ENCODE measurements at regions not wholly inside any gene's neighbourhood (a gene's known extent, or its start where the extent isn't known, plus 50 kb on each side); places are given as distances from the start of the nearest gene placed in this dataset.
A peak's percentile ranks its signal among the peaks of the same experiment; 100 is the strongest.
"Not testable (repeated sequence)": the region's sequence is repeated elsewhere in the genome, so short reads cannot be mapped to it uniquely, and the experiment has no call there.

DNA sequence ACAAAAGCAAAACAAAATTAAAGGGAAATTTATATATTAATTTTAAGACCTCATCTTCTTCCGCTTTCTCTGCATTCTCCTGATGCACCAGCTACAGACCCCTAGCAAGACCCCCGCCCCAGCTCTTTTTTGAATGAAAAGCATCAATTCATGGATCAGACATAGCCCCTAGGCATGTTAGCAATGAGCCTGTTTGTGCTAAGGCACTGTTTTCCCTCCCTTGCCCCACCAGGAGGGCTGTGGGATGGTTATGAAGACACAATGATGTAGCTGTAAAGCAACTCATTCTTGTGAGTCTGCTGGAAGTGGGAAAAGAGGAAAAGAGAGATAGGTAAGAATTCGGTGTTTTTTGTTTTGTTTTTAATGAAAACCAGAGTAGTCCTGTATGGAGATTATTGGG, 88.5 kb upstream of the ZBTB18 start:
- ATAC-seq (ENCODE audit: low read depth): no peak
- H3K4me1 Mint-ChIP-seq: no peaks in the 10 kb centered on the region
- no peak overlapping the region for H3K4me3 Mint-ChIP-seq
- peaks cover 11% of the 10 kb centered on the region for H3K27me3 Mint-ChIP-seq
- no peaks in the 10 kb centered on the region for H3K36me3 Mint-ChIP-seq
- H3K27ac Mint-ChIP-seq: no peak overlapping the region
- H3K9me3 Mint-ChIP-seq: no peaks in the 10 kb centered on the region
- DNase-seq (ENCODE audit: low spot score in 2 of 2): no peak

DNA sequence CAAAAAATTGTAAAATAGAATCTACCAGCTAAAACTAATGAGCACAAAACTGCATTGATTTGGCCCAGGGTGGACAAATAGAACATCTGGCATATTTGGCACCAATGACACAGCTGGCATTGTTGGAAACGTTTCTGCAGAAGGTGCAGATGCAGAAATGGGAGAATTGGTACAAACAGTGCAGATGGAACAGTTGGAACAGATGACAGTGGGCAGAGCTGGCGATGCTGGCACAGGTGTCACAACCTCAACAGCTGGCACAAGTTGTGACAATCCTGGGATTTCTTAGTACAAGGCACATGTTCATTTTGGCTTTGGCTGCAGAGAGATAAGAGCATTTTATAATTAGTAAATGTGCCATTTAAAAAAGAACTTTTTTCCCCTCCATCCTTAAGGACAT, 91.1 kb upstream of the ZBTB18 start:
- Mint-ChIP-seq H3K4me1 (no peaks in the 10 kb centered on the region), H3K4me3 (no peak overlapping the region), H3K27me3 (peaks cover 13% of the 10 kb centered on the region), H3K36me3 (no peaks in the 10 kb centered on the region), H3K27ac (no peak overlapping the region), H3K9me3 (no peaks in the 10 kb centered on the region)
- DNase-seq (ENCODE audit: low spot score in 2 of 2) (no peak), ATAC-seq (ENCODE audit: low read depth) (no peak)

DNA sequence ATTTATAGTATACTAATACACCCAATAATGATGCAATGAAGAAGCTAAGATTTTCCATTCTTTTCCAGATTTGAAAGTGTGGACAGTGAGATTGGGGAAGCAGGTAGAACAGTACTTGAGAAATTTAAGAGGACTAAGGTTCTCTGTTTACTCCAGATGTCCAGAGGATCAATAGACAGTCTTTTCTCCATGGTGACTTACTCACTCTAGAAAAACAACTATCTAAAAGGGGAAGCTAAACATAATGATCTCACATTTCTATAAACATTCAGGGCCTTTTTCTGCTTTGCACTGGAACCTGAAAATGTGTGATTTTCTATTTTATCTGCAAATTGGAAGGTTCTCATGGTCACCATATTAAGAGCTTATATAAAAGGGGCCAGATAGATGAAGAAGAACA, 93.9 kb upstream of the ZBTB18 start:
- no peak overlapping the region for H3K27ac Mint-ChIP-seq
- H3K9me3 Mint-ChIP-seq: no peaks in the 10 kb centered on the region
- H3K4me1 Mint-ChIP-seq: peaks cover 2% of the 10 kb centered on the region
- ATAC-seq (ENCODE audit: low read depth) (no peak), DNase-seq (ENCODE audit: low spot score in 2 of 2) (no peak)
- no peaks in the 10 kb centered on the region for H3K36me3 Mint-ChIP-seq
- peaks cover 18% of the 10 kb centered on the region for H3K27me3 Mint-ChIP-seq
- H3K4me3 Mint-ChIP-seq: no peak overlapping the region

DNA sequence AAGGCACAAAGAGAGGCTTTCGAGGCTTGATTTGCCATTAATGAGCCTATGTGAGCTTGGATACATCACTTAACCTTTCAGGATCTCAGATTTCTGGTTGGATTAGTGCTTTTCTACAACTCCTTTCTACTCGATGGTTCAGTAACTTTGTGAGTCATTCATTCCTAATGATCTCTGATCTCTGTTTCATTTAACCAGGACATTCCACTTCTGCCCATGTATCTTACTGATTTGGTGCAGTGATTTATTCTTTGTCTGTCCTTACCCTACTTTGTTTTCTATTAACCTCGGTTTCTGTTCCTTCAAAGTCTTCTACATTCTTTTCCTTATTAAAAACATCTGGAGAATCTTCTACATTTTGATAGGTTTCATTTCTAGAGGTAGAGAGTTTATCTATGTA, 94.6 kb upstream of the ZBTB18 start:
- Mint-ChIP-seq H3K4me3 (no peak overlapping the region), H3K27ac (no peak overlapping the region), H3K4me1 (peaks cover 2% of the 10 kb centered on the region), H3K9me3 (no peaks in the 10 kb centered on the region), H3K36me3 (no peaks in the 10 kb centered on the region), H3K27me3 (peaks cover 17% of the 10 kb centered on the region)
- no peak for DNase-seq (ENCODE audit: low spot score in 2 of 2)
- ATAC-seq (ENCODE audit: low read depth): no peak

DNA sequence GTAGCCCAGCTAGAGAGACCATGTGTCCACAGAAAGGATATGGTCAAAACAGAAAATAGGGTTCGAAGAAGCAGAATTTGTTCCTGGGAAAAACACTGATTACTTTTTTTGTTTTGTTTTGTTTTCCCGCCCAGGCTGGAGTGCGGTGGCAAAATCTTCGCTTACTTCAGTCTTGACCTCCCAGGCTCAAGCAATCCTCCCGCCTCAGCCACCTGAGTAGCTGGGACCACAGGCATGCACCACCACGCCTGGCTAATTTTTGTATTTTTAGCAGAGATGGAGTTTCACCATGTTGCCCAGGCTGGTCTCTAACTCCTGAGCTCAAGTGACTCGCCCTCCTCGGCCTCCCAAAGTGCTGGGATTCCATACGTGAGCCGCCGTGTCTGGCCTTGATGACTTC, 99.9 kb upstream of the ZBTB18 start:
- not testable (repeated sequence) for H3K4me3 Mint-ChIP-seq; H3K27ac Mint-ChIP-seq; H3K4me1 Mint-ChIP-seq; DNase-seq (ENCODE audit: low spot score in 2 of 2); H3K27me3 Mint-ChIP-seq; H3K9me3 Mint-ChIP-seq; H3K36me3 Mint-ChIP-seq; ATAC-seq (ENCODE audit: low read depth)

DNA sequence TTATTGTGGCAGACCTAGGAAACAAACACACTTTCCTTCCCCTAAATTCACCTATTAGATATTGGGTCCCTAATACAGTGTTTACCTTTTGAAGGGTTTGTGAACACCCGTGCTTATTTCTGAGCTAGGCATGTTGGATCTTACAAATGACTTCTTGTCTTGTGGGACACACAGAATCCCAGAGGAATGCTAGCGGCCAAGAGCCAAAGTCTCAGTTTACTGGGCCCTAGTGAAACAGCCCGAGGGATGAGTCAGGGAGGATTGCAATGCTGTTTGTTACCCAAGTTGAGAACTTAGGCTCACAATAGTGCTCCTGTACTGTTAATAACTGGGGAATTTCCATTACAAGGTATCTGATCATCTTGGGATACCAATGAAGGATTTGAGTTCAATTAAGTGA, 100.1 kb upstream of the AKT3 start:
- DNase-seq (ENCODE audit: low spot score in 2 of 2) (no peak), ATAC-seq (ENCODE audit: low read depth) (no peak)
- H3K9me3 Mint-ChIP-seq: no peaks in the 10 kb centered on the region
- no peaks in the 10 kb centered on the region for H3K36me3 Mint-ChIP-seq
- H3K27ac Mint-ChIP-seq: no peak overlapping the region
- peaks cover 2% of the 10 kb centered on the region for H3K4me1 Mint-ChIP-seq
- peaks cover 6% of the 10 kb centered on the region for H3K27me3 Mint-ChIP-seq
- H3K4me3 Mint-ChIP-seq: no peak overlapping the region

DNA sequence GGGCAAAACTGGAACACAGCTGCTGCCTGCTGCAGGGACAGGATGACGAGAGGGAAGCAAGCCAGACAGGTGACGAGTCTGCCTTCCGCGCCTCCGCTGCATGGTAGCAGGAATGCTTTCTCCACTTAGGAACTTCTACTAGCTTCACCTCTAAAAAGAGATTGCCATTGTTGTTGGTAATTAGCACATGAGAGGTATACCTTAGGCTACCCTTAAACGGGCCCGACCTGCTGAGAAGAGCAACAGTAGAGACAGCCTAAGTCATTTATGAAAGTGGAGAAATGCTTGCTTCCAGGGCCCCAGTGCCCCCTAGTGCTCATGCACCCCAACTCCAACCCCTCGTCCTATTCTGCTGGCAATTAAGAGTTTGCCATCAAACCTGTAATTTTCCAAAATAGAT, 96.9 kb upstream of the AKT3 start:
- DNase-seq (ENCODE audit: low spot score in 2 of 2): peak in 1 of 2 donors; percentile 12
- ATAC-seq (ENCODE audit: low read depth): peak; percentile 60
- peaks cover 11% of the 10 kb centered on the region for H3K27me3 Mint-ChIP-seq
- no peaks in the 10 kb centered on the region for H3K4me1 Mint-ChIP-seq
- H3K4me3 Mint-ChIP-seq: no peak overlapping the region
- H3K9me3 Mint-ChIP-seq: no peaks in the 10 kb centered on the region
- no peaks in the 10 kb centered on the region for H3K36me3 Mint-ChIP-seq
- H3K27ac Mint-ChIP-seq: no peak overlapping the region

DNA sequence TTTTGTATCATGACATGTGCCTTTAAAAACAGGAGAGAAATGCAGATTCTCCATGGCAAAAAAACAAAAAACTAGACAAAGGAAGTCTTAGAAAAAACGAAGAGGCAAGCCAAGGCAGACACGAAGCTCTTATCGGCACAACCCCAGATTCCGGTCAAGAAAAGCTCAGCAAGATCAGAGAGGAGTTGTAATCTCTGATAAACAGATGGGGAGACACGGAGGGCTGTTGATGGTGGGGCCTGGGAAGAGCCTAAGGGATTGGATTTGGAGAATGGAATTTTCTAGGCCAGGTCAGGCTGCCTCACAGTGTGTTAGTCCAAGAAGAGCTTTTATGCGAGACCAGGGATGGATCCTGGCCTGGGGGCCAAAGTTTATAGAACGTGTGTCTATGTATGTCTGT, 96.2 kb upstream of the AKT3 start:
- ATAC-seq (ENCODE audit: low read depth): no peak

DNA sequence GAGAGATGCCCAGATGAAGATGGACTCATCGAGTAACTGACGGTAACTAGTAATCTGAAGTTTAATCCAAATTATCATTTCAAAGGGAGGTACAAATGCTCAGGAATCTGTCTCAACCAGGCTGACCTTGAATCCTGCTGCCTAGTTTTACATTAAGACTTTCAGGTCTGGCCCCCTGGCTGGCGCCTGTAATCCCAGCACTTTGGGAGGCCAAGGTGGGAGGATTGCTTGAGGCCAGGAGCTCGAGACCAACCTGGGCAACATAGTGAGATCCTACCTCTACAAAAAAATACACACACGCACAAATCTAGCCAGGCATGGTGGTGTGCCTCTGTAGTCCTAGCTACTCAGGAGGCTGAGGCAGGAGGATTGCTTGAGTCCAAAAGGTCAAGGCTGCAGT, 95.7 kb upstream of the AKT3 start:
- DNase-seq (ENCODE audit: low spot score in 2 of 2) (no peak), ATAC-seq (ENCODE audit: low read depth) (no peak)
- Mint-ChIP-seq H3K27me3 (peaks cover 13% of the 10 kb centered on the region), H3K4me1 (no peaks in the 10 kb centered on the region), H3K36me3 (no peaks in the 10 kb centered on the region), H3K27ac (no peak overlapping the region), H3K4me3 (no peak overlapping the region), H3K9me3 (no peaks in the 10 kb centered on the region)

More for the DNA sequence above, 96.2 kb upstream of the AKT3 start:
- no peaks in the 10 kb centered on the region for H3K4me1 Mint-ChIP-seq
- no peaks in the 10 kb centered on the region for H3K36me3 Mint-ChIP-seq
- H3K9me3 Mint-ChIP-seq: no peaks in the 10 kb centered on the region
- DNase-seq (ENCODE audit: low spot score in 2 of 2): no peak
- H3K27me3 Mint-ChIP-seq: peaks cover 13% of the 10 kb centered on the region
- H3K4me3 Mint-ChIP-seq: no peak overlapping the region
- no peak overlapping the region for H3K27ac Mint-ChIP-seq

DNA sequence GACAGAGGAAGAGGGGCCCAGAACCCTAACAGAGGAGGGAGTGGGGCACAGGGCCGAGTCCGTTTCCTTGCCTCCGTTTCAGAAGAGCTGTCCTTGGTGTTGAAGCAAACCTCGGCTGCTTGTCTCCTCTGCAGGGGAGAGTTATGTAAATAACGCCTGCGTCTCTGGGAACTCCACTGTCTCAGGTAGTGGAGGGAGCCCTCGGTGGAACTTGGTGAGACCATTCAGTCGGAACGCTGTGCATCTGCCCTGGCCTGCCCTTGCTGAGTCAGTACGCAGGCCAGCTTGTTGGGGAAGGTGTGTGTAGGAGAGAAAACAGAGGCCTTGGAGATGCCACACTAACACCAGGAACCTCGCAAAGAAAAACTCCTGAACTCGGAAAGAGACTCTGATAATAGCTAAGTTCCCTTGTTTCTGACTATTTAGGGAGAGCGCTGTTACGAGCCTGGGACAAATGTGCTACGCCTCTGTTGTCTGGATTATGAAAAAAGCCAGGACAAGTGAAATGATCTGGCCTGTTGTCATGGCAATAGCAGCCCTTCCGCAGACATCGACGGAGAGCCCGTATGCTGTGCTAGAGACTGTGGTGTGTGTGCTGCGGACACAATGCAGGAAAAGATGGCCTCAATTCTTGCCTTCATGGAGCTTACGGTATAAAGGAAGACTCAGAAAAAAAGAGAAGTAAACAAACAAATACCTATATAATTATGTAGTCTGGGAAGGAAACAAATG, 94.6 kb upstream of the AKT3 start:
- no peak for DNase-seq (ENCODE audit: low spot score in 2 of 2)
- ATAC-seq (ENCODE audit: low read depth): no peak
- Mint-ChIP-seq H3K36me3 (no peaks in the 10 kb centered on the region), H3K4me1 (no peaks in the 10 kb centered on the region), H3K4me3 (no peak overlapping the region), H3K27me3 (peaks cover 14% of the 10 kb centered on the region), H3K9me3 (no peaks in the 10 kb centered on the region), H3K27ac (no peak overlapping the region)

DNA sequence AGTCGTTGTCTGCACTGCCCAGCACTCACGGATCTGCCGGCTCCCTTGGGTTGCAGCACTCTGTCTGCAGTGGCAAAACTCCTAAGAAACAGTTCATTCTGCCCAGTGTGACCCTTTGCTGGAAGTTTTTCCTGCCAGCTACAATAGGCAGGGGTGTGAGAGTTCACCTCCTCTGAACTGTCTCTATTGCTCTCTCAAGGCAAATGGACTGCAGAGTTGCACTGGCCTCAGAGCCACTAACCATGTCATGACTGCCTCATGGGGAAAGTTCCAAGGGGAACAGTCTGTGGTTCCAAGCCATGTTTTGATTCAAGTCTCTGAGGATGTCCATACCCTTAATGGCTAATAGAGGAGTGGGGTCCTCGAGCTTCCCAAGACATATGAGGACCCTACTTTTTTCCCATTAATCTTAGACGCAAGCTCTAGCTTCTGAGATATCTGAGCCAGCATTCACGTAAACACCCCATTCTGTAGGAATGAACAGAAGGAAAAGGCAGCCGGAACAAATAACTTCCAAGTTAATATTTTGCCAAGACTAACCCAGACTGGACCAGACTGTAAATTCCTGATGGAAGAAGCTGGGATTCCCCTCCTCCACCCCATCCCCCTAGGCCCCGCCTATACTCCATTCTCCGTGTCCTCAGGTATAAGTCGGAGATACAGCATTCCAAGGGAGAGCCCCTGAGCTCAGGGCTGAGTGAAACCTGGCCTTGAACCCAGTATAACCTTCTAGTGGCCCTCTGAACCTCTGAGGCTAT, 93.8 kb upstream of the AKT3 start:
- Mint-ChIP-seq H3K4me1 (no peaks in the 10 kb centered on the region), H3K36me3 (no peaks in the 10 kb centered on the region), H3K4me3 (no peak overlapping the region), H3K27ac (no peak overlapping the region), H3K27me3 (peaks cover 16% of the 10 kb centered on the region), H3K9me3 (no peaks in the 10 kb centered on the region)
- ATAC-seq (ENCODE audit: low read depth) (no peak), DNase-seq (ENCODE audit: low spot score in 2 of 2) (no peak)

DNA sequence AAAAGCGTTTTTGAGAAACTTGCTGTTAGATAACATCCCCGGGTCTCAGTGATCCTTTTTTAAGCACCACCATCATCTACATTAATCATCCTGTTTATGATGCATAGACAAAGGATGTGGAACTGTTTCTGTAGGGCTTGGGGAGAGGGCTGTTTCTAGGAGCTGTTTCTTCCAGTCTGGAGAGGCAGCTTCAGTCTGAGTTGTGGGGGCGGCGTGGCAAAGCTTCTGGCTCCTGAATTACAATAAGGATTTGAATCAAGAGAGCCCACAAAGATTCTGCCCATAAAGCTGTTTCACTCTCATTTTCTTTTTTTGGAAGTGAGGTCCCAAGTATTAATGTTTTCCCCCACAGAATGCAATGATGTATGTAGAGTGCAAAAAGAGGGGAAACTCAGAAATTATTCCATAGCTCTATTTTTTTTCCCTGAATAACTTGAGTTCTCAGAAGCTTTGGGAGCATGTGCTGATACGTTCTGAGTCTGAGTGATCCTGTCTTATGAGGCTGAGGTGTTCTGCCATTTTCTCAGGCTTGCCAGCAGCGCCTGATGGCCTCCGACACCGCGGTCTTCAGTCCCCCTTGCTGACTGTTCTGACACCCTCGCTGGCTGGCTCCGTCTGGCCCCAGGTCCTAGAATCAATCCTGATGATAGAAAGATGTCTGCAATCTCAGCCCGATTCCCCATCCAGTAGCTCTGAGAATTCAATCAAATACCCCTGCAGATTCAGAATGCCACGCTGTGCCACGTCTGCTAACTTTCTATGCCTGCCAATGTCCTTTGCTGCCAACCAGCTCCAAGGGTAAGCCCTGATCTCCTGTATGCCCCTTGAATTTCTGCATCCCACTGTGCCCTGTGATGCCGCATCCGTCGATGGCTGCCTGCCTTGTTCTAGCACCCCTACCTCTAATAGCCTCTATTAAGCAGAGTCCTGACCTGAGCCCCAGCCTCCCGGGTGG, 92.4 kb upstream of the AKT3 start:
- H3K4me3 Mint-ChIP-seq: no peak overlapping the region
- no peaks in the 10 kb centered on the region for H3K36me3 Mint-ChIP-seq
- no peaks in the 10 kb centered on the region for H3K4me1 Mint-ChIP-seq
- ATAC-seq (ENCODE audit: low read depth) (no peak), DNase-seq (ENCODE audit: low spot score in 2 of 2) (no peak)
- H3K27me3 Mint-ChIP-seq: peaks cover 16% of the 10 kb centered on the region
- H3K9me3 Mint-ChIP-seq: no peaks in the 10 kb centered on the region
- no peak overlapping the region for H3K27ac Mint-ChIP-seq

DNA sequence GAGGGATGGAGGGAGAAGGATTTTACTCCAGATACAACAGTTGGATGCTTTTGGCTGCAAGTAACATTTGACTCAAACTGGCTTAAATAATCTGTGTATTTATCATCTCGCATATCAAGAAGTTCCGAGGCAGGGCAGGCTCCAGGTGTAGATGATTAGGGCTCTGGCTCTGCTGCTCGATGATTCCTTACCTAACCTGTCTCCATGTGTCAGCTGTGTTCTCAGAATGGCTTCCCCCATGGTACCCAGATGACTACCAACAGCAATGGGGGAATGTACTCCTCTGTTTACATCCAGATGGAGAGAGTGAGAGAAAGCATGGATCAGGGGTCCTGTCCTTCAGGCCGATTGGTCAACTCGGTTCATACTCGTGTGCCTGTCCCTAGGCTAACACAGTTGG, 90.4 kb upstream of the AKT3 start:
- Mint-ChIP-seq H3K9me3 (no peaks in the 10 kb centered on the region), H3K4me1 (no peaks in the 10 kb centered on the region), H3K27me3 (peaks cover 20% of the 10 kb centered on the region), H3K36me3 (no peaks in the 10 kb centered on the region), H3K27ac (no peak overlapping the region), H3K4me3 (no peak overlapping the region)
- no peak for DNase-seq (ENCODE audit: low spot score in 2 of 2)
- ATAC-seq (ENCODE audit: low read depth): no peak
